HG02885 (cell line): ENCODE measurements at regions not wholly inside any gene's neighbourhood (a gene's known extent, or its start where the extent isn't known, plus 50 kb on each side); places are given as distances from the start of the nearest gene placed in this dataset.

ENCODE experiments used
- ATAC-seq: cut with Tn5 transposase; IDR thresholded peaks from one replicate; pipeline ENCODE4 v1.9.1; 2021; ENCODE audit warnings: mild to moderate bottlenecking; ENCODE audit not compliant: unreplicated experiment, poor library complexity

GRCh38 chr9:29798599-29798998 is 2225.3 kb upstream of the C9orf72 start:
- ATAC-seq: no peak

DNA sequence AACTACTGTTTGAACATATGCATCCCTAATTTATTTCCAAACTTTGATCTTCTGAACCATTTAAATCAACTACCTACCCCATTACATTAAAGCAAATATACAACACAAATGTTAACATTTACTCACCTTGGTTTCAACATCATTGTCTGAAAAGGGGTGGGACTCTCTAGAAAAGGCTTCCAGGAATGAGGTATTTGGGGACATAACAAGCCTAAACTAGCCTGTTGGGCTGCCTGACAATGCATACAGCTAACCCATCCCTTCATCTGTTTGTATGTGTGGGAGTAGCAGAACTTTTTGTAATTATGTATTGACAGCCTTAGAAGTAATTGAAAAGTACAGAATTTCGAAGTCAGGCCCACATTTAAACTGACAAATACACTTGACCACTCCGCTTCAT is 2225.9 kb upstream of the C9orf72 start:
- no peak for ATAC-seq

GRCh38 chr9:29800821-29801220 is 2227.5 kb upstream of the C9orf72 start:
- ATAC-seq: no peak

GRCh38 chr9:29802454-29802853 is 2229.2 kb upstream of the C9orf72 start:
- ATAC-seq: no peak

DNA sequence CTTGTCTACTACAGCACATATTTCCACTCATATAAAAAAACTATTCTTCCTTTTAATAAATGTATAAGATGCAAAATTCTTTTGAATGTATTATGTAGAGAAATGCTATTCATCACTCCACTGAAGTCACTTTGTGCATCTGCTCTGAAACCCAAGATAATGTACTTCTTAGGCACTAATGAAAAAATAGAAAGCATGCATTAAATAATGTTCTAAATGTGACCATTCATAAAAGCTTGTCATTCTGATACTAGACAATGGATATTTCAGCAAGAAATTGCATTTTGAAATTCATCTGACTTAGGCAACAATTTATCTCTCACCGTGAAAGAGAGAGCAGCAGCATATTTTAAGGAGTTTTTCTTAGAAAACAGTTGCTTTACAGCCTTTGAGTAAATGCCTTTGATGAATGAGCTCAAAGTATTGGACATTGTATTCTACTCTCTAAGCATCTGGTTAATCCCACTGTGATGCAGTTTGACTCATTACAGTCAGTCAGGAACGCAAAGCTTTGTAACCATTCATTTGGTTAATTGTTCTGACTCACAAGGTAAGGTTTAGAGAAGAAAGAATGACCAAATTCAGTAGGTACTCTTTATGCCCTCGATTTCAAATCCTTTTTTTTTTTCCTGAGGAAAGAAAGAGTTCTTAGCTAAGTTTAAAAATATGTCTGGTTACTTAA is 2233.8 kb upstream of the C9orf72 start:
- ATAC-seq: no peak

DNA sequence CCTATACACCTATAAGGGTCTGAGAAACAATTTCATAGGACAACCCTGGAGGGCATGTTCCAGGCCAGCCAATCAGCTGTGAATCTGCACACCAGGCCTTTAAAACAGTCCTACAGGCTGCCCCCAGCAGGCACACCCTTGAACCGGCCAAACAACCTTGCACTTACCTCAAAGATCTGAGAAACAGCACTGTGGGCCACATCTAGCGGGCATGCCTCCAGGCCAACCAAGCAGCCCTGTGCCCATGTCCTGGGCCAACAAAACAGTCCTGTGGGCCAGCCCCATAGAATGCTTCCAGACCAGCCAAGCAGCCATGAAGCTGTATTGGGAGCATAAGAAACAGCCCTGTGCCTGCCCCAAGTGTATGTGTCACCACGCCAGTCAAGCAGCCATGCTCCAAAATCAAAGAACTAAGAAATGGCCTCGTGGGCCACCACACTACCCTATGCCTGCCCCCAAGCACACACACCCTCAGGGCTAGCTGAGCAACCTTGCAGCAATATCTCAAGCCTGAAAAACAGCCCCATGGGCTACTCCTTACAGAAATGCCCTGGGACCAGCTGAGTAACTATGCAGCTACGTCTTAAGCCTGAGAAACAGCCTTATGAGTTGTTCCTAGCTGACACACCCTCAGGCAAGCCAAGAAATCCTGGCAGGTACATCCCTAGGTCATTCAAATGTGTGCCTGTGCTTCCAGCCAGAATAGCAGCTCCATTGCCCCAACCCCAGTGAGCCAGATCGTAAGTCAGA is 2243.8 kb upstream of the C9orf72 start:
- ATAC-seq: no peak

DNA sequence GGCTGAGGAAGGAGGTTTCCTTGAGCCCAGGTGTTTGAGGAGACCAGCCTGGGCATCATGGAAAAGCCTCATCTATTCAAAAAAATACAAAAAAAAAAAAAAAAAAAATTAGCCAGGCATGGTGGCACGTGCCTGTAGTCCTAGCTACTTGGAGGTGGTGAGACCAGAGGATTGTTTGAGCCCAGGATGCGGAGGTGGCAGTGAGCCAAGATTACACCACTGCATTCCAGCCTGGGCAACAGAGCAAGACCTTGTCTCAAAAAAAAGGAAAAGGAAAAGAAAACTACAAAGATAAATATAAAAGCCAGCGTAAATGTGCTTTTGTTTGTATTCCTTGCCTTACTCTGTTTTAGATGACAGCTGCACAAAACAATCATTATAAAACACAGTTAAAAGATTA is 2249.2 kb upstream of the C9orf72 start:
- no peak for ATAC-seq

GRCh38 chr9:29826421-29826820 is 2253.1 kb upstream of the C9orf72 start:
- no peak for ATAC-seq

GRCh38 chr9:29830821-29831220 is 2257.5 kb upstream of the C9orf72 start:
- no peak for ATAC-seq

- no peak for ATAC-seq
These were observed 2265.3 kb upstream of the C9orf72 start for GRCh38 chr9:29838491-29839020.

DNA sequence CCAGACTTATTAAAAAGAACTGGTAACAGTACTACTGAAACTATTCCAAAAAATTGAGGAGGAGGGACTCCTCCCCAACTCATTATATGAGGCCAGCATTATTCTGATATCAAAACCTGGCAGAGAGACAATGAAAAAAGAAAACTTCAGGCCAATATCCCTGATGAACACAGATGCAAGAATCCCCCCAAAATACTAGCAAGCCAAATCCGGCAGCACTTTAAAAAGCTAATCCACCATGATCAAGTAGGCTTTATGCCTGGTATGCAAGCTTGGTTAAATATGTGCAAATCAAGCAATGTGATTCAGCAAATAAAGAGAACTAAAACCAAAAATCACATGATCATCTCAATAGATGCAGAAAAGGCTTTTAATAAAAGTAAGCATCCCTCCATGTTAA is 2271.0 kb upstream of the C9orf72 start:
- ATAC-seq: no peak

GRCh38 chr9:29850664-29851063 is 2277.4 kb upstream of the C9orf72 start:
- no peak for ATAC-seq

DNA sequence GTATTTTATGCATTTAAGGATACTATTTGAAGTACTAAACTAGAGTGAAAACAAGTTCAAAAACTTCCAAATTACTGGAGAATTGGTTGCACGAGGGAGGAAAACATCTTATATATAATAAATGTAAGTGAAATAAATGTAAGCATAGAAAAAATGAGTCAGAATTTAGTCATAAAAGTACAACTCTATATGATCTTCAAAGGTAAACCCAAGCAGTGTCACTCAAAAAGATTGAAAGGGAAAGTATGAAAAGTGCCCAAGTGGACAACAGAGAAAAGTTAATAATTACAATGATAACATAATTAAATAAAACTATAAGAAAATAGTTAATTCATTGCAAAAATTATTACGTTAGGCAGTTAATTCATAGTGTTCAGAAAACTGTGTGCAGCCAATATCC is 2288.5 kb upstream of the C9orf72 start:
- no peak for ATAC-seq

DNA sequence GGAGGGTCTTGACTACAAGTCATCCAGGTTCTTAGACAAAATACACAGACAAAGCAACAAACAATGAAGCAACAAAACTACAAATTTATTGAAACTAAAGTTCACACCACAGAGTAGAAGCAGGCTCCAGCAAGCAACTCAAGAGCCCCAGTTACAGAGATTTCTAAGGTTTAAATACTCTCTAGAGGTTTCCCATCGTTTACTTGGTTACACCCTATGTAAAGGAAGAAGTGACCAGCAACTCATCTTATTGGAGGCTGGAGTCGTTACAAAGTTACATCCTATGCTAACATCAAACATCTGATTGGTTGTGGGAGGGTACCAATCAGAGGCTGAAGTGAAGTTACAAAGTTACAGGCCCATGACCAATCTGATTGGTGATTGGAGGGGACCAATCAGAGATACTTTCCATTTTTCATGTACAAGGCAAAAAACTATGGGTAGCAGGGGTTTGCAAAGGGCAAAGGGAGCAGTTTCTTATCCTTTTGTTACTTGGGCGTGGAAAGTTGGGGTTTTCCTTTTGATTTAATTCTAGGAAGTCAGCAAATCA is 2292.6 kb upstream of the C9orf72 start:
- no peak for ATAC-seq

DNA sequence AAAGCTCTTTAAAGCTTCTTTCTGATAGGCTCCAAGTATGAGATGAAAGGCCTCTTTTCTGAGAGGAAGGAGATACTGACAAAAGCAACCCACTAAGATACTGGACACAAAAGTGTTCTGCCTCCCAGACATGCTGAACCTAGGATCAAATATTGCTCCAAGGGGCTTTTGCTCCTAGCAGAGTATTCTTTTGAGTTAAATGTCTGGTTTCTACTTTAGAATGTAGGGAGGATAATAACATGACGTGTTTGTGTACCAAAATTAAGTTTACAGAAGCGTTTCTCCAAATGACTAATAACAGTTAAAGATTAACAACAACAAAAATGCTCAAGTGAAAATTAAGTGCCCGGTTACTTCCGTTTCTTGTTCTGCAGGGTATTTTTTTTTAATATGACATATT is 2293.3 kb upstream of the C9orf72 start:
- no peak for ATAC-seq

- no peak for ATAC-seq
These were observed 2300.3 kb upstream of the C9orf72 start for GRCh38 chr9:29873579-29873978.

- no peak for ATAC-seq
These were observed 2302.3 kb upstream of the C9orf72 start for GRCh38 chr9:29875547-29875946.

- no peak for ATAC-seq
These were observed 2309.5 kb upstream of the C9orf72 start for GRCh38 chr9:29882767-29883166.

DNA sequence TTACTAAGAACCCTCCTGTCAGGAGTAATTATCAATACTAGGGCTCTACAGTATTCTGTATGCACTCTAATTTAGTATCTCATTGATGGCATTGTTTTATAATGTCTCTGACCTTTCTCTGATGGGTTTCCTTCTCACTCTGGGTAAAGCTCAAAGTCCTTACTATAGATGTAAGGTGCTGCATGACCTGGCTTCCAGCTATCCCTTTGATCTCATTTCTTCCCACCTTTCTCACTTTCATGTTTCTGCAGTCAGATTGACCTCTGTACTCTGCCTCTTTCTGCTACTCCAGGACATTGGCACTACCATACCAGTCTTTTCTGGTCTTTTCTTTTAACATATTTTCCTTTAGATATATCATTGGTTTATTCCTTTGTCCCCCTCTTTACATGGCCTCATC is 2332.8 kb upstream of the C9orf72 start:
- no peak for ATAC-seq

DNA sequence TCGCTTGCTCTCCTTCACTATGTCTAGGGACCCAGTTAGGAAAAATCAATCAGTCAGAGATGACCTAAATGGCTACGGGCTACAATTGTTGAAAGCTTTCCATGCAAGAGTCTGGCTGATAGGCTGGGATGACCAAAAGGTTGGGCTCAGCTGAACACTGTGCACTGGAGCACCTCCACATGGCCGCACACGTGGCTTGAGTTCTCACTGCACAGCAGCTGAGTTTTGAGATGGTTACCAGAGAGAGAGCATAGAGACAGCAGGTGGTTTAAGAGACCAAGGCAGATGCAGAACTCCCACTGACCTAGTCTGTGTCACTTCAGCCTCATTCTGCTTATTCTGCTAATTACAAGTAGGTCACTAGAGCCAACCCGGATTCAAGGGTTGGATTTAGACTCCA is 2354.8 kb upstream of the C9orf72 start:
- ATAC-seq: no peak

DNA sequence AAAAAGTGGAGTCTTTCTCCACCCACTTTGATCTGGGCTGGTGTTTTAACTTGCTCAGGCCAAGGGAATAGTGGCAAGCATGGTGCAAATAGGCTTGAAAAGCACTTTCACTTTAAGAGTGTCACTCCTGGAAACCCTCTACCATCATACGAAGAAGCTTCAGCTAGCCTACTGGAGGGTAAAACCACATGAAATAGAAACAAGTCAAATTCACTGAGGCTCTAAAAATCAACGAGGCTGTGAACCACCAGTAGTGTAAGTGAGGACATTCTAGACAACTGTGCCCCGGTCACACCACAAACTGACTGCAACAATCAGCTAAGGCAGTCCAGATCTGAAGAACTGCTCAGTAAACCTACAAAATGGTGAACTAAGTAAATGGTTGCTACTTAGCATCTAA is 2366.3 kb upstream of the C9orf72 start:
- ATAC-seq: no peak

DNA sequence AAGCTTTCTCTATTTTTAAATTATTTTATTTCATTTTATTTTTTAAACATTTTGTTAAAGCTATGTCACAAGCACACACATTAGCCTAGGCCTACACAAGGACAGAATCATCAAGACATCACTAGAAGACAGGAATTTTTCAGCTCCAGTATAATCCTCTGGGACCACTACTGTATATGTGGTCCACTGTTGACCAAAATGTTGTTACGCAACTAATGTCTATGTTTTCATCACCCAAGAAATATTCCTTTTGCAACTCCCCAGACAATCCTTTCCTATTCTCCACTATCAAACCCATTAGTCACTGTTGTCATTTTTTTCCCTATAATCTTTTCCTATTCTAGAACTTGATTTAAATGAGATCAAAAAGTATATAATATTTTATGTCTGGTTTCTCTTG is 2371.7 kb upstream of the C9orf72 start:
- ATAC-seq: no peak
